HG02885 (cell line): ENCODE measurements at regions not wholly inside any gene's neighbourhood (a gene's known extent, or its start where the extent isn't known, plus 50 kb on each side); places are given as distances from the start of the nearest gene placed in this dataset.

ENCODE experiments used
- ATAC-seq: cut with Tn5 transposase; IDR thresholded peaks from one replicate; pipeline ENCODE4 v1.9.1; 2021; ENCODE audit warnings: mild to moderate bottlenecking; ENCODE audit not compliant: unreplicated experiment, poor library complexity

- ATAC-seq, result no peak
These were observed 93.2 kb upstream of the SOX5 start for GRCh38 chr12:24042651-24043050.

GRCh38 chr12:24039113-24039525, 89.6 kb upstream of the SOX5 start:
- ATAC-seq, result no peak

- no peak for ATAC-seq
These were observed 88.9 kb upstream of the SOX5 start for GRCh38 chr12:24038211-24038997.

DNA sequence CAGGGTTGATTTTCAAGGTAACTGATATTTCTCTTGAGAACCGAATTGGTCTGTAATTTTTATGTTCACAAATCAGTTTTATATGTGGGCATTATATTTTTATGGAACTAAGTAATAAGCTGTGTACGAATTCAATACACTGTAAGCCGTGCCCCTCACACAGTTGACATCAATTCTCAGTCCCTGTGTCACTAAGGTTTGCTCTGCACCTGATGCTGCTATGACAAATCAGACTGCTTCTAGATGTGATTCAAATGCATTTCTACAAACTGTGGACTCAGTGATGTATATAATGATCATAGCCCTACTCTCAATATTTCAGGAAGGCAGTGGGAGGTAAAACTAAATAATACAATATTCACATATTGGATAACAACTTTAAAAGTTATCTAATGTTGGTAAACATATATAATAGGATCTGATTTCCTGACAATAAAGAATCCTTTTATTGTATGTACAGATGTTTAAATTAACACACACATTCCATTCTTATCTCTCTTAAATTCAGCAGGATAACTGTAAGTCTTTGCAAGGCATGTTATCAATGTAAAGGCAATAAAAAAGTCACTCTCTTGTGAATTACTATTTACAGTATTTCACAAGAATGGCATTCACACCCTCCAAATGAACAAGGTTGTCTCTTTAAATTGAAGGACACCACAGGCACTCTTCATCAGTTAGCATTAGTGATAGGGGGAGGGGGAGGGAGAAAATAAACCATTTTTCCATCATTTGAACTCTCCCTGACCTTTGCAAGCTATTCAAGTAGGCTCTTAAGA, 87.2 kb upstream of the SOX5 start:
- no peak for ATAC-seq

DNA sequence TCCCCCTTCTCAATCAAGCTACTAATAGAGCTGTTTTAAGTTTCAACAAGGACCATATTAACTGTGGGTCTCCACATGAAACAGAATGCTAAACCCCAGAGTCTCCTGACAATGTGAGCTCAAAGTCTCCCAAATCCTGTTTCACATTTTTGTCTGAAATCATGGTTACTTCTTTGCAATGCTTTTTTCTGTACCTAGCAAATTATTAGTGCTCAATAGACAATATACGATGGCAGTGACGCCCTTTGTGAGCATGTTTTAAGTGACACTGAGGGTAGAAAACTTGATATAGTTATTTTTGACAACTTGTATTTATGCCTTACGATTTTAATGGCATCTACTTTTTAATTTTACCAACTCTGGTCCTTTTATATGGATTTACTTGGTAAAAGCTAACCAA, 85.4 kb upstream of the SOX5 start:
- no peak for ATAC-seq

DNA sequence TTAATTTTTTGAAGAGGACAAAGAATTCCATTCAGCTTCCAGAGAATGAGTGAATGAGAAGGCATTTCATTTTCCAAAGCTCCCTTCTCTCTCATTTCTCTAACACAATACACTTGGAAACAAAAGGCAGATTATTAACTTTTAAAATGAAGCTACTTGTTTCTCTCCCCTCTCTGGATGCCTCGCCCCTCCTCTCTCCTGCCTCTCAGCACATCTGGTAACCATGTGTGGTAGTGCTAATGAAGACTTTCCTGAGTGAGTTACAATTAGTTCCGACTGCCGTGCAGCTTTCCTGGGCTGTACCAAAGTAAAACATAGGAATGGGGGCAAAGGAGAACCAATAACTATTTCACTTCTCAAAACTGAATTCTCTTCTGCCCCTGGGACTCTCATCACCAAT, 84.7 kb upstream of the SOX5 start:
- ATAC-seq, result no peak

- ATAC-seq, result no peak
These were observed 77.9 kb upstream of the SOX5 start for GRCh38 chr12:24027352-24027751.

DNA sequence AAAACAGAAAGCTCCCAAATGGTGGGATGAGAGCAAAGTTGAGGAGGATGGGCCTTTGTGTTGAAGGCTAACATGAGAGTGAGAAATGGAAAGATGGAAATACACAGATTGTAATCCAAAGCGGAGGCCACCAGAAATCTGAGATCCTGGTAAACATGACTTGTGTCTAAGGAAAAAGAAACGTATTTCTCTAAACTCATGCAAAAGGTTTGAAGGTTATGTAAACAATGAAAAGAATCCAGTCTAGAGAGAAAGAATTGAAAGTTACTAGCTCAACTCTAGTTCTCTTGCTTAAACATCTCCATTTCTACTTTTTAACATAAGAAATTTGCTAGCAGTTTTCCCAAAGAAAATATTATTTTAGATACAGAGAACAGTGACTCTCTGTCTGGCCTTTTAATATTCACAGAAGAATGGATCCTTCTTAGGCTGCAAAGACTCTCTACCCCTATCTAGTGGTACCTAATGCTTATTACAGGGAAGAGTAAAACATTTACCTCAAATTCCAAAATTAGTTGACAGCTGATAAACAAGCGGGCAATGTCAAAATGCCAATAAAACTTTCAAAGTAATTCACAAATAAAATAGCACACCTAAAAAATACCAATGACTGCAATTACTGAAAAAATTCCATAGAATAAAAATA, 75.8 kb upstream of the SOX5 start:
- ATAC-seq, result no peak

DNA sequence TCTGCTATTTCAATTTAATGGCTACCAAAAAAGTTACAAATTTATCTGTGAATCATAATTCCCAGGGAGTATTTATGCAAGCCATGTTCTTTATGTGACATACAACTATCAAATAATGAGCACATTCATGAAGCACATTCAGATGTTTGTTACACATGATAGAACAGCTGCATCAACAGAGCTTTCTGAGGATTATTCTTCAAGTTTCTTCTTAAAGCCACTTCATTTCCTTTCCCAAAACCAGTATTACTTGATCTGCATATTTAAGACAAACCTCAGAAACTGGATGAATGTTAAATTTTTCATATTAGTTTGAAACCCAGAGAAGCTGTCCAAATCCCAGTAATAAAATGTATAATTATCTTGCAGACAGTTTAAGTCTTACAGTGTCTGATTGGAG, 73.6 kb upstream of the SOX5 start:
- ATAC-seq, result no peak

DNA sequence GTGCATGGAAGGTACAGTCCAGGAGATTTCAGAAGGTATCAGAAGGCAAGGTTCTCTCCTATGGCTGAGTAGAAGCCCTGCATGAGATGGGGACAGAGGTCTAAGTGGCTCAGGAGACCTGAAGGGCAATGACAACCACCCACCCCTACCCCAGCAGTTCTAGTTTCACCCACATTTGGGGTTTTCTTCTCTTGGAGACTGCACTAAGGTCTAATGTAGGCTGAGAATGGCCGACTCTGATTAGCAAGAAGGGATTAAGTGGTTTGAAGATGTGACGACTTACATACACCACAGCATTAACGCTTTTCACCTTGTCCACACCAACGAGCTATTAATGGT, 71.7 kb upstream of the SOX5 start:
- no peak for ATAC-seq

DNA sequence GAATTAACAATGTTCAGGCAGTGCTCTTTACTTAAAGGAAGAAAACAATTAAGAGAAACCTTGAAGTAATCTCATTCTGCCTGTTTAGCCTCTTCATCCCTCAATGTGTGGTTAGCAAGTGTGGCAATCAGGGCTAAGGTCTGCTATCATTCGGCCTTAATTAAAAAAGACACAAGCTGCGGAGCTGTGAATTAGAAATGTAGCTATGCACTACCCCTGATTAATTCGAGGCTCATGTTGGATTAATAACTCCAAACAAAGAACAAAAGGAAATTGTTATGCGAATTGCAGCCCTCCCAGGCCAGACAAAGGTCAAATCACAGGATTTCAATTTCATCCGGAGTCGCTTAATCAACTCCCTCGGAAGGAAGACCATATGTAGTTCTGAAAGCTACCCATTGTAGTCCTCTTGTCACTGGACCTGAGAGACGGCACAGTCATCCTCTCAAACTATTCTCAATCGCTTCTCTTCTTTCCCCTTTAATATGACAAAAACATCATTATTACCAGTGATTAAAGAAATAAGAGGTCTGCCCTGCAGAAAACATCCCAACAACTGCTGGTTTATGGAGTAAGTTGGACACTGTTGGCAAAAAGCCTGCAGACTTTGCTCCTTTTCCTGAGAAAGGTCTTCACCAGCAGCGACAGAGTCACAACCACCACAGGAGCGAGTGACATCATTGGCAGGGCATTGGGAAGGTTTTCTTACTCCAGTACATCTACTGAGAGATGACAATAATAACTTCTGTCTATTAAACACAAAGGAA, 71.1 kb upstream of the SOX5 start:
- ATAC-seq, result no peak

- no peak for ATAC-seq
These were observed 66.3 kb upstream of the SOX5 start for GRCh38 chr12:24015833-24016160.

- ATAC-seq, result no peak
These were observed 65.7 kb upstream of the SOX5 start for GRCh38 chr12:24014915-24015832.

DNA sequence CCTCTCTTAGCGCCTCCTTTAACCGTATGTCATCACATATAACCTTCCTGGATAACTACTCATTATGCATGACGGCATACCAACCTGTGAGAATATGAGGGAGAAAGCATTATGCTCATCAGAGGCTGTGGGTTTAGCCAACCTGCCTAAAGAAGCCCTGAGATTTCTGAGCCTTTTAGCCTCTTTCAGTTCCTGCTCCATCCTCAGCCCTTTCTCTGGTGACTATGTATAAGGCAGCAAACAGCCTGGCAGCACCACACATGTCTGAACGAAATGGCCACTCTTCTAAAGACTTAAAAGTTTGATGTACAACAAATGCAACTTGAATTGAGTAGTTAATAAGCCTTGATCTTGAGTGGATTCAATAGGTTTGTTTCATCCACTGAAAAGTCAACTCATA, 64.8 kb upstream of the SOX5 start:
- ATAC-seq, result no peak

GRCh38 chr12:24012528-24012927, 63.1 kb upstream of the SOX5 start:
- ATAC-seq, result no peak

- no peak for ATAC-seq
These were observed 62.5 kb upstream of the SOX5 start for GRCh38 chr12:24011927-24012507.

GRCh38 chr12:24008166-24008565, 58.7 kb upstream of the SOX5 start:
- no peak for ATAC-seq
